ENCODE measurements at regions not wholly inside any gene's neighbourhood (a gene's known extent, or its start where the extent isn't known, plus 50 kb on each side); places are given as distances from the start of the nearest gene placed in this dataset.
A peak's percentile ranks its signal among the peaks of the same experiment; 100 is the strongest.

DNA sequence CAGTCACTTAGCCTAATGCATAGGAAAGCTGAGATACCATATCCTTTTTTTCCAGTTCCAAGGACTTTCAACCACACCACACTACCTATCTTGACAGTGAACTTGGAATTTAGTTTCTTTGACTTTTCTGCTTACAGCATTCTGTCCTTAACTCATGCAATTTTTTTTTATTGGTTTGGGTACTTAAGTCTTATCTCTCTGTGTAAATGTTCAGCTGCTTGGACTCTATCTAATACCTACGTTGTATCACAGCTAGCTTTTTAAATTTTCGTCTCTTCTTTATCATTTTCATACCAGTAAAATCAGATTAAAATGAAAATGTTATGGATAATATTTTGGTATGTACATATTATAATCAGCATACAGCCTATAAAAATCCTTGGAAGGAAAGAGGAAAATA lies 106.9 kb upstream of the ADGRF1 start:
- no peak overlapping the region for H3K23ac ChIP-seq (ENCODE audit: low read length in 2 of 2)
- no peak overlapping the region for H3K4me3 ChIP-seq (ENCODE audit: insufficient read depth in 1 of 2, low read depth in 1 of 2, low read length in 2 of 2)
- H3K79me1 ChIP-seq (replicated peaks; ENCODE audit: low read length, poor library complexity, severe bottlenecking) = no peaks in the 10 kb centered on the region
- H3K4ac ChIP-seq (ENCODE audit: low read depth in 1 of 2, low read length in 2 of 2) = no peak overlapping the region
- H3K14ac ChIP-seq (ENCODE audit: low read length in 2 of 2) = no peak overlapping the region
- H3K9me3 ChIP-seq (ENCODE audit: control insufficient read depth, low read length) = no peaks in the 10 kb centered on the region
- H2BK120ac ChIP-seq (ENCODE audit: low read depth, low read length) = no peak overlapping the region
- no peak overlapping the region for H2BK15ac ChIP-seq (ENCODE audit: low read depth, poor library complexity, severe bottlenecking)
- peaks cover 9% of the 10 kb centered on the region for H3K4me1 ChIP-seq (ENCODE audit: control insufficient read depth, insufficient read depth, low read depth, low read length)
- no peak overlapping the region for H2BK5ac ChIP-seq (ENCODE audit: low read depth, low read length, poor library complexity, severe bottlenecking)
- WGBS = no CpG with 5 or more reads among the region's 2 CpGs
- H3K18ac ChIP-seq (ENCODE audit: low read depth in 1 of 2, low read length in 2 of 2) = no peak overlapping the region
- H3K27ac ChIP-seq (ENCODE audit: low read length, poor library complexity, severe bottlenecking) = no peak overlapping the region
- H4K91ac ChIP-seq (ENCODE audit: low read length) = no peak overlapping the region
- H2AK5ac ChIP-seq (ENCODE audit: low read length, severe bottlenecking) = no peak overlapping the region
- no peak overlapping the region for H2BK12ac ChIP-seq (ENCODE audit: low read length in 2 of 2)
- H4K8ac ChIP-seq (ENCODE audit: low read length) = no peak overlapping the region
- H3K9ac ChIP-seq (ENCODE audit: low read length) = no peak overlapping the region
- H3K27me3 ChIP-seq (ENCODE audit: control insufficient read depth in 1 of 2, insufficient read depth in 1 of 2, low read length in 2 of 2) = no peaks in the 10 kb centered on the region
- DNase-seq = no peak
- H3K36me3 ChIP-seq (ENCODE audit: control insufficient read depth in 1 of 2, insufficient read depth in 2 of 2, low read depth in 1 of 2, low read length in 2 of 2) = no peaks in the 10 kb centered on the region
- no peak overlapping the region for H3K4me2 ChIP-seq (ENCODE audit: low read length, poor library complexity, severe bottlenecking)
- H2AFZ ChIP-seq (ENCODE audit: low read depth, low read length) = no peak overlapping the region

- H3K23ac ChIP-seq (ENCODE audit: low read length in 2 of 2) = no peak overlapping the region
- H2BK5ac ChIP-seq (ENCODE audit: low read depth, low read length, poor library complexity, severe bottlenecking) = no peak overlapping the region
- H3K18ac ChIP-seq (ENCODE audit: low read depth in 1 of 2, low read length in 2 of 2) = peak overlapping the region in 1 of 2 experiments; percentile 89
- H4K8ac ChIP-seq (ENCODE audit: low read length) = peak overlapping the region; percentile 56
- H3K14ac ChIP-seq (ENCODE audit: low read length in 2 of 2) = no peak overlapping the region
- peak; percentile 60 for DNase-seq
- peak overlapping the region; percentile 43 to 93 for H2BK12ac ChIP-seq (ENCODE audit: low read length in 2 of 2)
- H3K9me3 ChIP-seq (ENCODE audit: control insufficient read depth, low read length) = no peaks in the 10 kb centered on the region
- no peak overlapping the region for H2AFZ ChIP-seq (ENCODE audit: low read depth, low read length)
- H3K9ac ChIP-seq (ENCODE audit: low read length) = no peak overlapping the region
- no peak overlapping the region for H3K4me2 ChIP-seq (ENCODE audit: low read length, poor library complexity, severe bottlenecking)
- H3K4ac ChIP-seq (ENCODE audit: low read depth in 1 of 2, low read length in 2 of 2) = peak overlapping the region in 1 of 2 experiments; percentile 68
- no peak overlapping the region for H2AK5ac ChIP-seq (ENCODE audit: low read length, severe bottlenecking)
- no peaks in the 10 kb centered on the region for H3K36me3 ChIP-seq (ENCODE audit: control insufficient read depth in 1 of 2, insufficient read depth in 2 of 2, low read depth in 1 of 2, low read length in 2 of 2)
- H3K79me1 ChIP-seq (replicated peaks; ENCODE audit: low read length, poor library complexity, severe bottlenecking) = no peaks in the 10 kb centered on the region
- H3K4me3 ChIP-seq (ENCODE audit: insufficient read depth in 1 of 2, low read depth in 1 of 2, low read length in 2 of 2) = no peak overlapping the region
- H4K91ac ChIP-seq (ENCODE audit: low read length) = peak overlapping the region; percentile 66
- H2BK120ac ChIP-seq (ENCODE audit: low read depth, low read length) = no peak overlapping the region
- peaks cover 8% of the 10 kb centered on the region for H3K4me1 ChIP-seq (ENCODE audit: control insufficient read depth, insufficient read depth, low read depth, low read length)
- no peak overlapping the region for H2BK15ac ChIP-seq (ENCODE audit: low read depth, poor library complexity, severe bottlenecking)
- H3K27me3 ChIP-seq (ENCODE audit: control insufficient read depth in 1 of 2, insufficient read depth in 1 of 2, low read length in 2 of 2) = no peaks in the 10 kb centered on the region
- H3K27ac ChIP-seq (ENCODE audit: low read length, poor library complexity, severe bottlenecking) = no peak overlapping the region
- WGBS = 79% methylated on average over 6 of the region's 6 CpGs
Measured at GRCh38 chr6:47147836-47148344, 105.8 kb upstream of the ADGRF1 start.

GRCh38 chr6:47147175-47147727 lies 105.1 kb upstream of the ADGRF1 start:
- Histone ChIP-seq H3K27ac (ENCODE audit: low read length, poor library complexity, severe bottlenecking) (no peak overlapping the region), H3K9ac (ENCODE audit: low read length) (no peak overlapping the region), H3K4me2 (ENCODE audit: low read length, poor library complexity, severe bottlenecking) (no peak overlapping the region), H4K8ac (ENCODE audit: low read length) (peak overlapping the region; percentile 35), H2AFZ (ENCODE audit: low read depth, low read length) (no peak overlapping the region), H3K18ac (ENCODE audit: low read depth in 1 of 2, low read length in 2 of 2) (peak overlapping the region in 1 of 2 experiments; percentile 54), H3K23ac (ENCODE audit: low read length in 2 of 2) (no peak overlapping the region), H3K14ac (ENCODE audit: low read length in 2 of 2) (no peak overlapping the region), H3K9me3 (ENCODE audit: control insufficient read depth, low read length) (no peaks in the 10 kb centered on the region), H2BK15ac (ENCODE audit: low read depth, poor library complexity, severe bottlenecking) (no peak overlapping the region), H3K4ac (ENCODE audit: low read depth in 1 of 2, low read length in 2 of 2) (peak overlapping the region in 1 of 2 experiments; percentile 19), H3K79me1 (replicated peaks; ENCODE audit: low read length, poor library complexity, severe bottlenecking) (no peaks in the 10 kb centered on the region), H2AK5ac (ENCODE audit: low read length, severe bottlenecking) (no peak overlapping the region), H2BK5ac (ENCODE audit: low read depth, low read length, poor library complexity, severe bottlenecking) (no peak overlapping the region), H3K27me3 (ENCODE audit: control insufficient read depth in 1 of 2, insufficient read depth in 1 of 2, low read length in 2 of 2) (no peaks in the 10 kb centered on the region), H2BK120ac (ENCODE audit: low read depth, low read length) (peak overlapping the region; percentile 50), H3K4me1 (ENCODE audit: control insufficient read depth, insufficient read depth, low read depth, low read length) (peaks cover 5% of the 10 kb centered on the region), H2BK12ac (ENCODE audit: low read length in 2 of 2) (peak overlapping the region in 1 of 2 experiments; percentile 59), H3K4me3 (ENCODE audit: insufficient read depth in 1 of 2, low read depth in 1 of 2, low read length in 2 of 2) (no peak overlapping the region), H3K36me3 (ENCODE audit: control insufficient read depth in 1 of 2, insufficient read depth in 2 of 2, low read depth in 1 of 2, low read length in 2 of 2) (no peaks in the 10 kb centered on the region), H4K91ac (ENCODE audit: low read length) (peak overlapping the region; percentile 34)
- 24% methylated on average over 4 of the region's 5 CpGs for WGBS
- DNase-seq = no peak

DNA sequence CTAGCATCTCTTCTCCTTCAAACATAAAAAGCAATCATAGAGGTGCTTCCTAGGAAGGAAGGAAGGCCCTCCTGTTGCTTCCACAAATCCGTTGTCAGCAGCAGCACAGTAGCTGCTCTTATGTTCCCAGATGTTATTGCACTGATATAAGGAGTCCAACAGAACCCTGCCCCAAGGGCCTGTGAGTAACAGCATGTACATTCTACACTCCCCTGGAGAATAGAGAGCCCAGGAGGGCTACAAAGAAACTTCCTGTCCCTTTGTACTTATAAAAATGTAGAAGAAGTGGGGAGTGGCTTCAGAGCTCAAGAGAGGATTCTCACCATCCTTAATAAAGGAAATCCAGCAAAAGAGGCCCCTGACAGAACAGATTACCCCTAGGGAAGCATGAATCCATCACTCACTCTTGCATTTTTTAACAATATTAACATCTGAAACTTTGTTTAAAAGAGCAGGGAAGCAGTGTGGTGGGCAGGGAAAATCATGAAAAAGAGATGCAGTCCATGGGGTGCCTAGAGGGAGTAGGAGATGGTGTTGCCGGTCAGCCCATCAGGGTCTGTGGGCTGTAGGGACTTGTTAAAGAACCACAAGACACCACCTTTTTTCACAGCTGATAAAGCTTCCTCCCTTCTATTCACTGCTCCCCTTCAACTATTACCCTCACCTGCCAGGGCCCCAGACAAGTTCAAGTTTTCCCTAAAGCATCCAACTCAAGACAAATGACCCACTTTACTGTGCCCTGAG lies 104.5 kb upstream of the ADGRF1 start:
- DNase-seq = peak; percentile 37
- Histone ChIP-seq H2BK12ac (ENCODE audit: low read length in 2 of 2) (peak overlapping the region; percentile 59 to 93), H3K9ac (ENCODE audit: low read length) (no peak overlapping the region), H3K27ac (ENCODE audit: low read length, poor library complexity, severe bottlenecking) (no peak overlapping the region), H2BK5ac (ENCODE audit: low read depth, low read length, poor library complexity, severe bottlenecking) (no peak overlapping the region), H3K4ac (ENCODE audit: low read depth in 1 of 2, low read length in 2 of 2) (peak overlapping the region; percentile 29 to 81), H3K27me3 (ENCODE audit: control insufficient read depth in 1 of 2, insufficient read depth in 1 of 2, low read length in 2 of 2) (no peaks in the 10 kb centered on the region), H3K14ac (ENCODE audit: low read length in 2 of 2) (peak overlapping the region in 1 of 2 experiments; percentile 57), H4K8ac (ENCODE audit: low read length) (peak overlapping the region; percentile 35), H3K18ac (ENCODE audit: low read depth in 1 of 2, low read length in 2 of 2) (peak overlapping the region; percentile 56 to 68), H2BK120ac (ENCODE audit: low read depth, low read length) (peak overlapping the region; percentile 68), H3K36me3 (ENCODE audit: control insufficient read depth in 1 of 2, insufficient read depth in 2 of 2, low read depth in 1 of 2, low read length in 2 of 2) (no peaks in the 10 kb centered on the region), H2AK5ac (ENCODE audit: low read length, severe bottlenecking) (peak overlapping the region; percentile 9), H3K79me1 (replicated peaks; ENCODE audit: low read length, poor library complexity, severe bottlenecking) (no peaks in the 10 kb centered on the region), H2AFZ (ENCODE audit: low read depth, low read length) (no peak overlapping the region), H3K4me2 (ENCODE audit: low read length, poor library complexity, severe bottlenecking) (no peak overlapping the region), H3K4me3 (ENCODE audit: insufficient read depth in 1 of 2, low read depth in 1 of 2, low read length in 2 of 2) (no peak overlapping the region), H3K4me1 (ENCODE audit: control insufficient read depth, insufficient read depth, low read depth, low read length) (peaks cover 3% of the 10 kb centered on the region), H3K9me3 (ENCODE audit: control insufficient read depth, low read length) (no peaks in the 10 kb centered on the region), H3K23ac (ENCODE audit: low read length in 2 of 2) (no peak overlapping the region), H4K91ac (ENCODE audit: low read length) (peak overlapping the region; percentile 78), H2BK15ac (ENCODE audit: low read depth, poor library complexity, severe bottlenecking) (no peak overlapping the region)
- WGBS = 11% methylated on average over 1 of the region's 2 CpGs
